Embryonic facial prominence (tissue), 1 donor: ENCODE measurements at regions not wholly inside any gene's neighbourhood (a gene's known extent, or its start where the extent isn't known, plus 50 kb on each side); places are given as distances from the start of the nearest gene placed in this dataset.
"Not testable (repeated sequence)": the region's sequence is repeated elsewhere in the genome, so short reads cannot be mapped to it uniquely, and the experiment has no call there.

Source experiments
- DNase-seq: peaks from one replicate; pipeline ENCODE4 v3.0.0-alpha.2; 2016; ENCODE audit errors: extremely low spot score

DNA sequence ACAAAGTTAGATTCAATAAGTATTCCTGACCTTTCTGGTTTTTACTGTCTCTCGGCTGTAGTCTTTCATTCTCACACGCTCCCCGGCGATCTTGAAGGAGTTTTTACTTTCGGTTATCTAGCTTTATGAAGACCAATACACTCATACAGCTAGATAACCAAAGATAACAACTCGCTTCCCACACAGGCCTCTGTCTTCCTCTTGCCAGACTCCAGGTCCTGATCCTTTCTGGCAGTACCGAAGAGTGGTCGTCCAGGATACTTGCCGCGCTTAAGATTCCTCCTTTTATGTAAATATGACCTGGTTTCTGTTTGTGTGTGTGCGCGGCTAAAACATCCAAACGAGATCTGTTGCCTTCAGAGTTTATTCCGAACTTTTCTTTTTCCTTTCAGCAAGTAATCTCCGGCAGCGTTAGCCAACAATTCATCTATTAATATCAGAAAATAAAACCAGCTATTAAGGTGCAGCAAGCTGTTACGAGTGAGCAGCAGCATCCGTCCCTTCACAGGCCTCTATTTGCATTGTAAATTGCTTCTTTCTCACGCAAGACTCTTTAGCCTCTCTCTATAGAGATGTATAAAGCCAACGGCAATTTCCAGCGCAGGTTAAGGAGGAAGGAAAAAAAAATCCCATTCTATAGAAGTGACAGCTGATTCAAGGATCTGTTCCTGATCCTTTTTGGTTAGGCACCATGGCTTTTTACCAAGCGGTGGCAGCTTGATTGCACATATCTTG lies 216.1 kb downstream of the MEF2C start:
- DNase-seq = no peak

DNA sequence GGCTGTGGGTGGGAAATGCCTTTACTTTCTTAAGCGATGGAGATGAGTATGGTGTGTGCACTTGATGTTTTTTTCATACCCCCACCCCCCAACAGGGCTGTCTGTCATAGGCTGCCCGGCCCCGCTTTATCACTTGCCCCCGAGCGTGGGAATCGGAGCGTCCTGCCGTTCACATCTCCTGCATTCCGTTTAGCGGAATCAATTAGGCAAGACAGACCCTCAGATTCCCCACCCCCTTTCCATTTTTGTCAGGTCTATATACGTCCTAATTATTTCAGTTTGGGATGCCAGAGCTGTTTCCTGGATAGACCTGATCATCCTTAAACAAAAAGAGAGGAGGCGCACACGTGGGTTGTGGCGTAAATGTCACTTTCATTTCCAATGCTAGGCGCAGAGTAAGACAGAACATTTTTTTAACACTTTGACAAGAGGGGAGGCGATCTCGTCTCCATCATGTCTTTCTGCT lies 217.2 kb downstream of the MEF2C start:
- no peak for DNase-seq

DNA sequence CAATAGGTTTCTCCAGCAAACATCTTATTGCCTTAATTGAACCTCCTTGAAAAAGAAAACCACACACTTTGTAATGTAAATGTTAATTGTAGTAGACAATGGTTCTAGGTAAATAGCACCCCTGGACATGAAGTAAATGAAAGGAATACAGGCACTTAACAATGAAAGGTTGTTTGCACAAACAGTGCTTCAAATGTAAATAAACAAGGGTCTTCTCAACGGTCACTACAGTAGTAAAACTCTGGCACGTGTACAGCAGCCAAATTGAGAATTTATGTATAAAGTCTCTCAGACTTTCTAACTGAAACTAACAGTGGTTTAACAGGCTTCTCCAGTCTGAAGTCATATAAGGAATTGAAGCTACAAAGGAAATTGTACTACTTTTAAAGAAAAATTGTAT lies 218.3 kb downstream of the MEF2C start:
- DNase-seq = no peak

DNA sequence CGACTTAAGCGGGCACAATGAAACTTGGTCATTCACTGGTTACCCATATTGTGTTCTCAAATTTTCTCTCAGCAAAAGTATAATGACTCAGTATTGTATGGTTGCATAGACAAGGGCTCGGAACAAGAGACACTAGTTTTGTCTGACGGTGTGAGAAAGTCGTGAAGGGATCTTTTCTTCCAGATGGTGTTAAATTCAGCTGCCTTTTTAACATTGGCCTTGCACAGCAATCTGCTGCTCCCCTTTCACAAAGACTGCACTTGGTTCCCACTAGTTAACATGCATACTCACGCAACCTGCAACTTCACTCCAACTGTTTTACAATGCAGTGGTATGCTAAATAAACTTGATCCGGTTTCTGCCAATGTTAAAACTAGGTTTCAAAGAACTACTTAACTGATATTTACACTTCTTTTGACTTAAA lies 219.2 kb downstream of the MEF2C start:
- DNase-seq = no peak

DNA sequence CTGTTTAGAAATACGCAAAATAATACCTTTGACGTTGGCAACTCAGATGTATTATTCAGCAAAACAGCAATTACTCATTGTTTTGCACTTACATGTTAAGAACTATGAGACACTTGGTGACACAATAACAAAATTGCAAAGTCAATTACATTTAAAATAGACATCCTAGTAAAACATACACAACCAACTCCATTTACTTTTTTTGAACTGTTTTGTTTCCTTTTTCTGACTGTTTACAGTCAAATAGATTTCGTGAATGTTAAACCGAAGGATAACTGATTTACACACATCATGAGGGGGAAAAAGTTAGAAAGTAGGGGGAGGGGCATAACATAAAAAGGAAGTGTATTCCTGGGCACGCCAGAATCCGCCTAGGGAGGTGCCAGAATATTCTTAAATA lies 220.1 kb downstream of the MEF2C start:
- DNase-seq = no peak

DNA sequence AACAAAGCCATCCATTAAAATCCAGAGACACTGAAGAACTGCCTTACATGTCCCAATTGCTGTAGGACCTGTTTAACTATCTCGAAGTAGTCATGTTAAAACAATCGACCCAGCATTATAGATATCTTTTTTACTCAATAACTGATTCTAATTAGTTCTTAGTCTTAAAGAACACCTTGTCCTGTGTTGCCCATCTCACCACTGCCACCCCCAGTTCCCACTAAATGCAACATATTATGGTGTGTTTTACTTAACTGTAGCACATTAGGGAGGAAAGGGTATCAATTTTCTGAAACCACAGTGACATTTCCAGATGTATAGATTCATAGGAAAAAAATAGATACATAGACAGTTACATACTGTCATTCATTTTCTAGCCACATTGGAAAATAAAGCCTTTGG lies 221.2 kb downstream of the MEF2C start:
- DNase-seq = no peak

DNA sequence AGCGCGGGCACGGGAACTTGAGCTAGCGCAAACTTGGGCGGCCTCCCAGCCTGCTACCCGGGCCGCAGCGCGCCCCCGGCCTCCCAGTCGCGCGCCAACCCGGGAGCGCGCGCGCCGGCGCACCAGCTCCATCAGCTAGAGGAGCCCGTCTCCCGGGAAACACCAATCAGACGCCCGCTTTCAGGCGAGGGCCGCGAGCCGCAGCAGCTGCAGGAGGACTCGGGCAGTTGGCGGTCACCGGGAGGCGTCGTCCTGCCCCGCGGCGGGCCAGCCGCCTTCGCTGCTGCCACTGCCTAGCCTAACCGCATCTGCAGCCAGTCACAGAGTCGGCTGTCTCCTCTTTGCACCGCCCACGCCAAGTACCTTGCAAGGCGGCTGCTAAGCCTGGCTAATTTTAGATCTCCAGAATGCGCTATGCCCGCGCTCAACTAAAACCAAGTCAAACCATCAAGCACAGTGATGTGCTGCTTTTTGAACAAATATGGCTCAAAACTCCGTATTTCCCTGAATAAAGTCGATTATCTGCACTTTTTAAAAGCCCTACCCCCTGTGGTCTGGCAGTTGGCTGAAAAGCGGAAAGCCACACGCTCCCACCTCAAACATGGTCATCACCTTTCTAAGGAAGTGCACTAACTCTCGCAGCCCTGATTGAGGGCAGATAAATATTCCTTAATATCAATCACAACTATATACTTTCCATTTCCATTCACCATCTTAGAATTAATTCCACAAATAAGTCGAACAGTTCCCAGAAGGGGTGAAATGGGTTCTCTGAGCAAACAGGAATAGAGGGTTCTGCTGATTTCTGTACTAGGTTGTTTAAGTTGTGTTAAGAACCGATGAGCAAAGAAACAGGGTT lies 221.8 kb downstream of the MEF2C start:
- no peak for DNase-seq

DNA sequence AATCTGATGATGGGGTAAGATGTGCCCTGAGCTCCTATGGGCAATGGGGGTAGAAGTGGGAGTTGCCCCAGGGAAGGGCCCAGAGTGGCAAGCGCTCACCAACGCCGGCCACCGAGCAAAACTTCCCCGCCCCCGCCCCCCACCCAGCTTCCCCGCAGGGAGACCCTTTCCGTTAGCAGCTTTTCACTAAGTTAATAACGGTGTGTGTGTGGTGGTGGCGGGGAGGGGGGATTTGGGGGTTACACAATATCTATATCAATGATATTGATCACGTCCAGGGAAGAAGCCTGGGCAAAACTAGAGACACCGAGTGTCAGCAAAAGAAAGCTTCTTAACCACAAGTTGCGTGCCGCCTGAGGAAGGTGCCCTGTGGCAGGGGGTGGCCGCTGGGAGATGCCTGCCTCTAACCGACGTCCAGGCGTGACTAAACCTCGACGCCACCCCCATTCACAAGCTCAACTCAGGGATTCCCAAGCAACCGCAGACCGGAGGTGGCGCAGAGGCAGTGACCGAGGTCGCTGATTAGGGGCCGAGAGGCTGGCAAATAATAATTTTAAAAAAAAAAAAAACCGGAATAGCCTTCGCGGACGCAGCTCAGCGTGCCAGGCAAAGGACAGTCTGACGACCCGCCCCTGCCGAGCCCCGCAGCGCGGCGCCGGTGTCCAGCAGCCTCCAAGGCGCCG lies 222.6 kb downstream of the MEF2C start:
- DNase-seq = no peak

DNA sequence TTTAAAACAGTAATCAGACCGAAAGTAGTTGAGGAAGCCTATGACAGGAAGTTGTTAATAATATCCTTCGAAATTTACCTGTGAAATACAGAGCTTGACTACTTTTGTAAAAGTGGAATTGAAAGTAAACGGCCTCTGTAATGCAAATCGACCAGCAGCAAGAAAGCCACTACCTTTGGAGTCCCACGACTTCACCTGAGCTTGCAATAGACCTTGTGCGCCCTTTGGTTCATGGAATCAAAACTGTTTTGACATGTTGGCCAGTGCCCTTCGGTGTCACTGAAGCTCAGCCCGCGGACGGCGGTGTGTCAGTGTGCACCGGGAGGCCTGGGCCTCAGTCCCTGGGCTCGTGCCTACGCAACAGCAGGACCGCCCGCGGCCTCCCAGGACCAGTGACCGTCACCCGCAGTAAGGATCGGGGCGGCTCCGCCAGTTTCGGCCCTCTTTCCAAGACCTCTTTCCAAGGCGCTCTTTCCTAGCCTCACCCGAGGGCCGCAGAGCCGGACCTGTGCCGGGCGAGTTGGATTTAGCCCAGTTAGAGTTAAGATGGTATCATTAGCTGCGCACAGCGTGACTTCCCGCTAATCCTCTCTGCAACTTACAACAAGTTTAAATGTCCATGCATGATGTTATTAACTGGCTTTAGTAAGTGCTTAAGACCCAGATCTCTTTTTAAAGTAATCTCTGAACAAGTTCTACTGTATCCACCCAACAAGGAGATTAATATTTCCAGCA lies 223.3 kb downstream of the MEF2C start:
- DNase-seq = no peak

DNA sequence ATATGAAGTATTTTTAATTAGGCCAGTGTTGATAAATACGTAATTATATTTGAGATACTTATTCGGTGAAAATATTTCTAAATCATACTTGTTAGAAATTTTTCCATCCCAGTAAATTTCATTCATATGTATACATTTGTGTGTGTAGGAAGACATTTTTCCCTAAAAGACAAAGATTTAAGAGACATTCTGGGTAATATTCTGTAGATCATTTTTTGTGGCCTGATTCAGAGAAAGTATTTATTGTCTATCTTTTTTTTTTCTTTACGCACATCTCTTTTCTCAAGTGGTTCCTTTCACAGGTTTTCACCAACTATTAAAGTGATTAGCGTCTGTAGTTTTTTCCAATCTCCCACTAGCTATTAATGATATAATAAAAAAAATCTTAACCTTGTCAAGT lies 224.1 kb downstream of the MEF2C start:
- DNase-seq = no peak

DNA sequence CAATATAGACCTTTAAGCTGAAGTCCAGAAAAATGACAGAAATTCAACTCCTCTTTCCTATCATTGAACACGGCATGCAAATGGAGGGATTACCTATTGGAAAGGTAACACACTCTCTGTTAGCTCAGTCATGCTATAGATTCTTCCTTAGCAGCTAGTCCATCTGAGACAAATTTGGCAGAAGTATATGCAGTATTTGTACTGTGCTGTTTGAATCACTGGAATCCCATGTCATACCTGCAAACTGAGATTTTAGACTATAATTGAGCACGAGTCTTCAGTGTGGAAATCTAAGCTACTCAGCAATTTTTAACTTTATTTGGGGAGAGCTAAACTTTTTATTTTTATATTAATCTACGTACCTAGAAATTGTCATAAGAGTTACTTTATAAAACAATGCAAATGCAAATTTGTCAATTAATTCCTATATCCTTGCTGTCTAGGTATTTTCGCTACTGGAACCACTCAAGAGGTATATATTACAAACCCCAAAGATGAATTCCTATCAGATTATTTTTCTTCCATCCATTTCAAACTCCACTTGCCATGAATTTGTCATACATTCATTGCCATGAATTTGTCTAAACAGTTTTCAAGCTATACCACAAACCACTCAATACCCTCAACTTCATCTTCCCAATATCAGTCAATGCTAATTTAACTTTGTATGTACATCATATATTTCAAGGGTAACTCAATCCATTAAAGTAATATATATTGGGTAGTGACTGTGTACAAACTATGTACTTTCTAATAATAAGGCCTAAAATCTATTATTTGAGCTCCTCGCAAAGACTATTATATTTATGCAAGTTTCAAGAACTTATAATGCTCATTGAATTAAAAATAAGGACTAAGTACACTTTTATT lies 224.8 kb downstream of the MEF2C start:
- no peak for DNase-seq

DNA sequence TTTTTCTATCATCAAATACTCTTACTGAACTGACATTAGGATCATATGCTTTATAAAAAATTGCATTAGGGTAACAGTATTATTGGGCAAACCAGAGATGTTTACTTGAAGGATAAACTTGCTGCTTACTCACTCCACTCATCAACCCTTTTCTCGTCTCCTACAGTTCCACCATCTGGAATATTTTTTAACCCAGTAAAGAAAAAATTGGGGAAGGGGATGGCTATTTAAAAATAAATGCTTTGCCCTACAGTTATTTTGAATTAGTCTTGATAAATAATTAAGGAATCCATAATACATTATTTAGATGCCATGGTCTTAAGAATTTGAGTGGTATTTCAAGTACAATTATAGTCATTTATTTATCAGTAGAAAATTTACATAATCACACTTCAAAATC lies 225.8 kb downstream of the MEF2C start:
- DNase-seq = no peak

DNA sequence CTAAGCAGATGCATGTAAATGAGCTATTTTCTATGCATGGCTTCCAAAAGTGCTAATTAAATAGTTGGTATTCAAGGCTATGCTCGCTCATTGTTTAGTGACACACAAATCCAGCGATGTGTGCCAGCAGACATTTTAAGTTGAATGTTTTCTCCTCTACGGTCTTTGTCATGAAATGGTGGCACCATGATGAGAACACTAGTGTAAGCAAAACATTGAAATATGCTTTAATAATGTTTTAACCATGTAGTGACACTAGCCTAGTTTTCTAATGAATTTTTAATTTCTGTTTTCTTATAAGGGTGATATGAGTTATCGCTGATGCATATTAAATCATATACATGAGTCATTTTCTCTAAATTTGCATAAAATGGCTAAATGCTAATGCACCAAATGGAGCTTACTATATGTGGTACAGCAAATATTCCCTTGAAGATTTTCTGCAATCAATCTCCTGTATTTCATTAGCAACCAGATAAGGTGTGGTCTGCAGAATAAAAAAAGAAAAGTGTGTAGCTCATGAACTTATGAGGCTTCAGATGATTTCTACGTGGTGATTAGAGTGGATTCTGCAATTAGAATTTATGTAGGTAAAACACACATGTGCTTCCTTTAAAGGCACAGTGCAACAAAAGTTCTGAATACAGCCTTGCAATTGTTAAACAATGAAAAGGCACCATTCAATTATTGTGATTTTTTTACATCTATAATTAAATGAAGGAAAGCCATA lies 226.6 kb downstream of the MEF2C start:
- DNase-seq = no peak

DNA sequence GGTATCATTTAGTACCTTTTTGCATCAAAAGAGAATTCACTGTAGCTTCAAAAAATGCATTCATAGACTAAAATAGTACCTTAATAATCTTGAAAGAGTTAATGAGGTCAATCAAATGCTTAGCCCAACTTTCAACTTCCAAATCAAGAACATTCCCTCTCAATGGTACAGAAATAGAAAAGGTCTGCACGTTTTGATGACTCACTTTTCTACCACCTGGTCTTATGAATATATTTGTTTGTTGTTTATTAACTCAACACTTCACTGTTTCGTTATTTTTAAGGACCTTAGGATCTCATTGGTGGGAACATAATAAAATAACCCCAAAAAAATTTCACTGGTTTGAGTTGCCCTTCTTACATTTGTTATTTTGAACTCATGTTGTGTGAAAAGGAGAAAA lies 229.5 kb downstream of the MEF2C start:
- no peak for DNase-seq

DNA sequence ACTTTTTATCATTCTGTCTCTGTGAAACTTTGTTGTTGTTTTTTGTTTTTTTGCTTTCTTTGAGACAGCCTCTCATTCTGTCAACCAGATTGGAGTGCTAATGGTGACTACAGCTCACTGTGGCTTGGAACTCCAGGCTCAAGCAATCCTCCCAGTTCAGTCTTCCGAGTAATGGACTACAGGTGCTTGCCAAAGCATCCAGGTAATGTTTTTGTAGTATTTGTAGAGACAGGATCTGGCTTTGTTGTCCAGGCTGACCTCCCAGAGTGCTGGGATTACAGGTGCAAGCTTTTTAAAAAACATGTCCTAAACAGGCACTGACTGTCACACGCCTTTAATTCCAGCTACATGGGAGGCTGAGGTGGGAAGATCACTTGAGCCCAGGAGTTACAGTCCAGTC lies 235.1 kb downstream of the MEF2C start:
- no peak for DNase-seq

DNA sequence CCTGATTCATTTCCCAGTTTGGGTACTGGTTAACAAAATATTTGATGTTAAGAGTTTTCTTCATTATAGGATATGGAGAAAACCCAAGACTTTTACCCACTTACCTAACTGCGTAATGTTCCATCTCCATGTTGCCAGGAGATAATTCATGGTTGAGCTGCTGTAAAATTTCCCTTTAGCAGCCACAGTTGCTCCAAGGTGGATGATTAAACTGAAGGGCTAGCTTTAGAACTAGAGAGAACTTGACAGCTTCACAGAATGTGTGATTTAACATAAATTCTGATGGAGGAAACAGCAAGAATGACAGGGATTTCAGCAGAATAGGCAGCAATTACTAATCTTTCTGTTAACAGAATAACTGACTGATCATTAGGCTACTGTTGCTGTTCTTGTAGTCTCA lies 236.1 kb downstream of the MEF2C start:
- no peak for DNase-seq

DNA sequence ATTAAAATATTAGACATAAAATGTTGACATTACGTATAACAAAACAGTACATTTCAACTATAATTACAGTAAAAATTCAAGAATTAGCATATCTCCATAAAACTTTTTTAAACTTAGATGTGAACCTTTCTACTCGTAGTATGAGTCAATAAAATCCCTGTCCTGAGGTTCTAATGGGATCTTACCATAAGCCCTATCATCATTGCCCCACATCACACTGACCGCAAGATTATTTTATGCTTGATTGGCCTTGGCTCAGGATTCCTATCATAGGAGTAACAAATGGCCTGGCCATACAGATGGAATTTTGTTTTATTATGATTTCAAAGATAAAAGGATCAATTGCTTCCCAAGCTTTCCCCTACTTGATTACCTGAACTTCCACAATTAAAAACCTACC lies 238.3 kb downstream of the MEF2C start:
- DNase-seq = no peak

DNA sequence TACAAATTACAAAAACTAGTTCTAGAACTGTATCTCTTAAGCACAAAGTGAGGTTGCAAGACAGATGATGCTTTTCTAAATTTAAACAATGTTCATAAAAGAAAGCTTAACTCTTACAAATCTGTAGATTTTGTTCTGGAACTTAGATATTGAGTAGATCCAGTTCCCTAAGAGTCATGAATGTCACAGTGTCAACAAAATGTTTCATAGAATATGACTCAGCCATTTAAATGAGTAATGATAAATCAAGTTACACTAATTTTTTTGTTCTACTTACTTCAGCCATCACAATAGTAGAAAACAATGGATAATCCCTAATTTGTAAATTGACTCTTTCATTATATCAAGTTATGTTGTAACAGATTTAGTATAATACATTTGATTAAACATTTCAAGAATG lies 239.7 kb downstream of the MEF2C start:
- no peak for DNase-seq

DNA sequence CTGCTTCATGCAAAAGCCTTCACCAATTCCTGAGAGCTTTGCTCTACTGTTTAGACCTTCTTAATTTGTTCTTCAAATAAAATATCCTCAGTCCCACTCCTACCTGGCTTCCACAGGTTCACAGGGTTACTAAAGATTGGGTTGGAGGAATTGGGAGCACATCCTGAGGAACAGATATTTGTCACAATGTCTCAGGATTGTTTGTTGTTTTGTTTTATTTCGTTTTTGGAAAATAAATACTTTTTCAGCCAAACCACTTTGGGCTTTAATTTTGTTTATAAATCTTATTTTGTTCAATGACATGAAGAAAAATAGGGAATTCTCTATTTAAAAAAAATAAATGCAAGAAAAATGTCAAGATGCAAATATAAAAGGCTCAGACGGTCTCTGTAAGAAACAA lies 249.0 kb downstream of the MEF2C start:
- DNase-seq = no peak

DNA sequence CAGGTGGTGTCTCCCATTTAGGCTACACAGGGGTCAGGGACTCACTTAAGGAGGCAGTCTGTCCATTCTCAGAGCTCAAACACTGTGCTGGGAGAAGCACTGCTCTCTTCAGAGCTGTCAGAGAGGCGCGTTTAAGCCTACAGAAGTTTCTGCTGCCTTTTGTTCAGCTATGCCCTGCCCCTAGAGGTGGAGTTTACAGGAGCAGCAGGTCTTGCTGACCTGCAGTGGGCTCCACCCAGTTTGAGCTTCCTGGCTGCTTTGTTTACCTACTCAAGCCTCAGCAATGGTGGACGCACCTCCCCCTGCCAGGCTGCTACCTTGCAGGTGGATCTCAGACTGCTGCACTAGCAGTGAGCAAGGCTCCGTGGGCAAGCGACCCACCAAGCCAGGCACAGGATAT lies 260.1 kb downstream of the MEF2C start:
- DNase-seq = not testable (repeated sequence)
